Glomerular visceral epithelial cell (primary cell): ENCODE measurements at regions not wholly inside any gene's neighbourhood (a gene's known extent, or its start where the extent isn't known, plus 50 kb on each side); places are given as distances from the start of the nearest gene placed in this dataset.
"Not testable (repeated sequence)": the region's sequence is repeated elsewhere in the genome, so short reads cannot be mapped to it uniquely, and the experiment has no call there.

ENCODE experiments used
- DNase-seq: peaks from one replicate; pipeline ENCODE4 v3.0.0-alpha.2; 2016; ENCODE audit errors: extremely low spot score

- no peak for DNase-seq
Observed at GRCh38 chr10:16116404-16117304, 256.3 kb upstream of the MINDY3 start.

- no peak for DNase-seq
Observed at GRCh38 chr10:16117305-16117695, 257.0 kb upstream of the MINDY3 start.

- no peak for DNase-seq
Observed at GRCh38 chr10:16119445-16119844, 259.1 kb upstream of the MINDY3 start.

- no peak for DNase-seq
Observed at GRCh38 chr10:16120563-16120962, 260.3 kb upstream of the MINDY3 start.

GRCh38 chr10:16141499-16141898 lies 281.2 kb upstream of the MINDY3 start:
- no peak for DNase-seq

- no peak for DNase-seq
Observed at GRCh38 chr10:16146993-16147392, 286.7 kb upstream of the MINDY3 start.

- DNase-seq, result no peak
Observed at GRCh38 chr10:16155834-16156233, 281.0 kb upstream of the PTER start.

- DNase-seq, result no peak
Observed at GRCh38 chr10:16156681-16157080, 280.1 kb upstream of the PTER start.

- DNase-seq, result not testable (repeated sequence)
Observed at GRCh38 chr10:16165067-16165466, 271.7 kb upstream of the PTER start.

GRCh38 chr10:16182144-16182543 lies 254.7 kb upstream of the PTER start:
- no peak for DNase-seq

GRCh38 chr10:16182688-16183087 lies 254.1 kb upstream of the PTER start:
- DNase-seq, result no peak

GRCh38 chr10:16184096-16184597 lies 252.7 kb upstream of the PTER start:
- DNase-seq, result no peak

GRCh38 chr10:16184906-16185305 lies 251.9 kb upstream of the PTER start:
- DNase-seq, result no peak

- DNase-seq, result no peak
Observed at GRCh38 chr10:16186564-16186963, 250.2 kb upstream of the PTER start.

- DNase-seq, result no peak
Observed at GRCh38 chr10:16187161-16187560, 249.6 kb upstream of the PTER start.

GRCh38 chr10:16192337-16192736 lies 244.5 kb upstream of the PTER start:
- no peak for DNase-seq

- no peak for DNase-seq
Observed at GRCh38 chr10:16193241-16193640, 243.6 kb upstream of the PTER start.

- DNase-seq, result no peak
Observed at GRCh38 chr10:16195178-16195769, 241.5 kb upstream of the PTER start.

GRCh38 chr10:16195894-16196293 lies 240.9 kb upstream of the PTER start:
- no peak for DNase-seq

- no peak for DNase-seq
Observed at GRCh38 chr10:16199216-16199615, 237.6 kb upstream of the PTER start.

GRCh38 chr10:16223618-16224017 lies 213.2 kb upstream of the PTER start:
- not testable (repeated sequence) for DNase-seq

- DNase-seq, result no peak
Observed at GRCh38 chr10:16227674-16228073, 209.1 kb upstream of the PTER start.

- DNase-seq, result no peak
Observed at GRCh38 chr10:16231176-16231575, 205.6 kb upstream of the PTER start.
